H1 (cell line): ENCODE measurements at regions not wholly inside any gene's neighbourhood (a gene's known extent, or its start where the extent isn't known, plus 50 kb on each side); places are given as distances from the start of the nearest gene placed in this dataset.

ENCODE experiments used
- CTCF ChIA-PET: fragments of 300-600 bp; sonication (Branson Sonifier 250); formaldehyde crosslinking; loops from one replicate; lab custom pipeline; 2021; ENCODE audit not compliant: partially characterized antibody; lab: Charles Lee
- POLR2A ChIA-PET: fragments of 300-600 bp; sonication (Branson Sonifier 250); formaldehyde crosslinking; loops from one replicate; lab custom pipeline; 2021; ENCODE audit warnings: inconsistent platforms; ENCODE audit not compliant: partially characterized antibody; lab: Charles Lee
- DNase-seq, 2 experiments: peaks; one replicate each; pipeline versions ENCODE4 v3.0.0 to v3.0.0-alpha.2; 2010 to 2022; ENCODE audit warnings: low spot score in 2 of 2, low read depth in 1 of 2, mixed read lengths in 1 of 2
- FAIRE-seq: peaks from 2 replicates; lab custom pipeline; 2011; peaks lifted over from hg19 to GRCh38; lab: Jason Lieb, UNC
- H2AFZ ChIP-seq: 2 replicates; pipeline ENCODE4 v1.8.1; 2012; ENCODE audit warnings: low read length, inconsistent platforms
- H2AK5ac ChIP-seq: 2 replicates; pipeline ENCODE4 v1.6.1; 2013; ENCODE audit warnings: low read depth, low read length
- H2BK120ac ChIP-seq: replicated peaks from 2 replicates; pipeline ENCODE3; 2013; ENCODE audit warnings: low read depth, low read length, inconsistent platforms
- H2BK12ac ChIP-seq: 2 replicates; pipeline ENCODE4 v1.6.1; 2013; ENCODE audit warnings: low read depth, low read length
- H2BK15ac ChIP-seq: 2 replicates; pipeline ENCODE4 v1.6.1; 2013; ENCODE audit warnings: low read length
- H2BK20ac ChIP-seq: 2 replicates; pipeline ENCODE4 v1.6.1; 2013; ENCODE audit warnings: low read length
- H2BK5ac ChIP-seq: 2 replicates; pipeline ENCODE4 v1.6.1; 2013; ENCODE audit warnings: low read depth, low read length
- H3K14ac ChIP-seq: 2 replicates; pipeline ENCODE4 v1.6.1; 2013; ENCODE audit warnings: inconsistent platforms; ENCODE audit not compliant: insufficient read length
- H3K18ac ChIP-seq: 2 replicates; pipeline ENCODE4 v1.6.1; 2013; ENCODE audit warnings: low read length; ENCODE audit errors: extremely low read depth
- H3K23ac ChIP-seq: 2 replicates; pipeline ENCODE4 v1.6.1; 2013; ENCODE audit warnings: inconsistent platforms; ENCODE audit not compliant: insufficient read length
- H3K23me2 ChIP-seq: 2 replicates; pipeline ENCODE4 v1.6.1; 2013; ENCODE audit warnings: low read depth, low read length
- H3K27ac ChIP-seq: 2 replicates; pipeline ENCODE4 v1.6.1; 2011; ENCODE audit warnings: low read depth, low read length, inconsistent platforms
- H3K27me3 ChIP-seq, 4 experiments: replicated peaks in 1 of 4; 1 replicate in 1 of 4; 2 replicates in 3 of 4; pipeline versions ENCODE4 v1.6.1 to v1.8.1; 2011 to 2013; ENCODE audit warnings: low read length in 3 of 4, mild to moderate bottlenecking in 3 of 4, inconsistent platforms in 2 of 4, mixed read lengths in 2 of 4, moderate library complexity in 1 of 4; ENCODE audit not compliant: control insufficient read depth in 3 of 4, insufficient read depth in 3 of 4; ENCODE audit errors: extremely low read depth in 1 of 4
- H3K36me3 ChIP-seq, 4 experiments: 2 replicates each; pipeline versions ENCODE4 v1.6.1 to v1.8.1; 2011 to 2013; ENCODE audit warnings: mild to moderate bottlenecking in 4 of 4, low read length in 3 of 4, moderate library complexity in 2 of 4, control low read depth in 1 of 4, inconsistent platforms in 1 of 4; ENCODE audit not compliant: insufficient read depth in 4 of 4, control insufficient read depth in 2 of 4
- H3K4ac ChIP-seq: replicated peaks from 2 replicates; pipeline ENCODE3; 2013; ENCODE audit warnings: low read length, low read depth, mixed read lengths, inconsistent platforms; ENCODE audit not compliant: insufficient read length
- H3K4me1 ChIP-seq, 4 experiments: replicated peaks in 1 of 4; 1 replicate in 1 of 4; 2 replicates in 3 of 4; pipeline versions ENCODE4 v1.6.1 to v1.8.1; 2011 to 2013; ENCODE audit warnings: low read length in 3 of 4, inconsistent platforms in 2 of 4, mixed read lengths in 1 of 4; ENCODE audit not compliant: insufficient read depth in 4 of 4, control insufficient read depth in 3 of 4
- H3K4me2 ChIP-seq, 2 experiments: 2 replicates each; pipeline versions ENCODE4 v1.6.1 to v1.8.1; 2011 to 2013; ENCODE audit warnings: low read depth in 2 of 2, low read length in 2 of 2, control low read depth in 1 of 2, inconsistent platforms in 1 of 2, mild to moderate bottlenecking in 1 of 2; ENCODE audit not compliant: insufficient read depth in 1 of 2
- H3K4me3 ChIP-seq, 4 experiments: fragments of 200-600, 300-600 bp in 1 of 4; sonication (generic), shearing (Covaris generic), sonication (Bioruptor Twin) in 1 of 4; 2 replicates each; pipeline versions ENCODE4 v1.5.1 to v1.8.1; 2011 to 2016; ENCODE audit warnings: low read length in 4 of 4, low read depth in 3 of 4, control low read depth in 2 of 4, inconsistent platforms in 2 of 4, mild to moderate bottlenecking in 2 of 4, mixed read lengths in 1 of 4, moderate library complexity in 1 of 4; ENCODE audit not compliant: insufficient read depth in 2 of 4; ENCODE audit errors: extremely low read depth in 1 of 4
- H3K56ac ChIP-seq: replicated peaks from 2 replicates; pipeline ENCODE3; 2013; ENCODE audit warnings: low read depth, mild to moderate bottlenecking, mixed read lengths, low read length, inconsistent platforms; ENCODE audit not compliant: insufficient read length
- H3K79me1 ChIP-seq: 2 replicates; pipeline ENCODE4 v1.6.1; 2013; ENCODE audit warnings: low read depth, low read length, control low read depth
- H3K79me2 ChIP-seq, 2 experiments: 2 replicates each; pipeline versions ENCODE4 v1.6.1 to v1.8.1; 2012 to 2013; ENCODE audit warnings: low read length in 2 of 2, mild to moderate bottlenecking in 2 of 2, inconsistent platforms in 1 of 2; ENCODE audit not compliant: insufficient read depth in 2 of 2, control insufficient read depth in 1 of 2
- H3K9ac ChIP-seq, 4 experiments: replicated peaks in 1 of 4; 1 replicate in 1 of 4; 2 replicates in 3 of 4; pipeline versions ENCODE4 v1.6.1 to v1.8.1; 2011 to 2013; ENCODE audit warnings: low read depth in 3 of 4, low read length in 3 of 4, control low read depth in 2 of 4, mild to moderate bottlenecking in 2 of 4, moderate library complexity in 2 of 4, inconsistent platforms in 1 of 4; ENCODE audit errors: extremely low read depth in 1 of 4
- H3K9me3 ChIP-seq, 2 experiments: 2 replicates each; pipeline versions ENCODE4 v1.6.1 to v1.8.1; 2012 to 2013; ENCODE audit warnings: mild to moderate bottlenecking in 2 of 2, moderate library complexity in 2 of 2, control low read depth in 1 of 2, inconsistent platforms in 1 of 2, low read depth in 1 of 2, low read length in 1 of 2, mixed read lengths in 1 of 2; ENCODE audit not compliant: insufficient read depth in 2 of 2
- H4K20me1 ChIP-seq, 2 experiments: replicated peaks in 1 of 2; 2 replicates each; pipeline versions ENCODE3 to v1.8.1; 2011 to 2013; ENCODE audit warnings: inconsistent platforms in 2 of 2, low read length in 2 of 2, mild to moderate bottlenecking in 1 of 2; ENCODE audit not compliant: insufficient read depth in 2 of 2, control insufficient read depth in 1 of 2
- H4K5ac ChIP-seq: 2 replicates; pipeline ENCODE4 v1.6.1; 2013; ENCODE audit warnings: low read length, low read depth, mixed read lengths, inconsistent platforms; ENCODE audit not compliant: insufficient read length
- H4K8ac ChIP-seq: 2 replicates; pipeline ENCODE4 v1.8.0; 2013; ENCODE audit warnings: mild to moderate bottlenecking, moderate library complexity, low read length, inconsistent platforms; ENCODE audit not compliant: insufficient read depth; ENCODE audit errors: extremely low read depth
- H4K91ac ChIP-seq: replicated peaks from 2 replicates; pipeline ENCODE3; 2013; ENCODE audit warnings: low read length, mixed read lengths, inconsistent platforms; ENCODE audit not compliant: insufficient read length
- SP1 ChIP-seq: IDR thresholded peaks from 2 replicates; pipeline ENCODE4 v1.6.1; 2011; ENCODE audit warnings: low read depth, low read length
- SUZ12 ChIP-seq: fragments of 200-600 bp; sonication (generic); IDR thresholded peaks from 2 replicates; pipeline ENCODE4 v1.6.1; 2012; ENCODE audit warnings: mild to moderate bottlenecking, inconsistent platforms, low read length, moderate library complexity, mixed read lengths
- WGBS, 2 experiments: shearing (Covaris generic) in 1 of 2; methylation state at CpG; one replicate each; pipeline versions ENCODE4 v1.1.6 to v1.1.7; 2013 to 2015; ENCODE audit warnings: low lambda C conversion rate in 2 of 2, mixed read lengths in 2 of 2, inconsistent platforms in 1 of 2, low coverage in 1 of 2, missing lambda C conversion rate in 1 of 2; ENCODE audit not compliant: insufficient replicate concordance in 2 of 2, insufficient coverage in 1 of 2, insufficient read length in 1 of 2; ENCODE audit errors: extremely low coverage in 1 of 2, missing lambda C conversion rate in 1 of 2; 5-methylcytosine and 5-hydroxymethylcytosine counted together
- TF ChIP-seq, protein P1 (sequence below): IDR thresholded peaks from 2 replicates; pipeline ENCODE4 v1.6.1; 2012; ENCODE audit warnings: inconsistent platforms

DNA sequence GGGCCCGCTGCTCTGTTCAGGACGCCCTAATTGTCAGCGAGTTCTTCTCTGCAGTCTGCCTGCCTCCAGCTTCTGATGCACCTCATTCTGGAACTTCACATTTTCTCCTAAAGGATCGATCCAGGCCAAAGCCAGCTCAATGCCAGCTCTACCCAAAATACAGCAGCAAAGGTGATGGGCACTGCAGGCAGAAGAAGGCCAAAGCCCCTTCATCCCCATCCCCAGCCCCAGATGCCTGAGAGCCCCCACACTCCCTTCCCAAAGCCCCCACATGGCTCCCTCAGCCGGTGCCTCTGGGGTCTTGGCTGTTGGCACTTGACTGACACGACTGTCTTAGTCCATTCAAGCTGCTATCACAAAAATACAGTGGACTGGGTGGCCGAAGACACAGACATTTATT is 410.3 kb downstream of the BRD1 start:
- H3K4me1 ChIP-seq, result peaks cover 0 to 2% (median 0%) of the 10 kb centered on the region in 4 experiments; a peak in 2 of 7 replicates
- no peak overlapping the region for H3K4me3 ChIP-seq
- FAIRE-seq (no peak), DNase-seq (no peak)
- no peak overlapping the region for H3K18ac ChIP-seq
- no peak overlapping the region for H4K5ac ChIP-seq
- H2BK20ac ChIP-seq, result no peak overlapping the region
- H3K9me3 ChIP-seq, result no peaks in the 10 kb centered on the region
- no peak overlapping the region for H3K9ac ChIP-seq
- no peak overlapping the region for H3K27ac ChIP-seq
- no peak overlapping the region for H3K4me2 ChIP-seq
- CTCF ChIA-PET, result interaction anchor here (1.6 kb wide), 1 partner anchor 19 kb away, joined by 4 read pairs; no protein-coding TSS in a partner anchor
- H2AFZ ChIP-seq, result no peak overlapping the region
- POLR2A ChIA-PET, result no interaction called here
- no peak overlapping the region for H3K14ac ChIP-seq
- H2BK120ac ChIP-seq, result no peak overlapping the region
- no peaks in the 10 kb centered on the region for H3K36me3 ChIP-seq
- no peaks in the 10 kb centered on the region for H4K20me1 ChIP-seq
- H4K91ac ChIP-seq, result no peak overlapping the region
- no peaks in the 10 kb centered on the region for H3K27me3 ChIP-seq
- H3K79me1 ChIP-seq, result no peaks in the 10 kb centered on the region
- WGBS, 2 experiments, result 92% methylated on average over 7 of the region's 7 CpGs; no CpG with 5 or more reads in 1 of the 2 experiments
- no peak overlapping the region for H3K56ac ChIP-seq
- no peaks in the 10 kb centered on the region for H3K23me2 ChIP-seq
- no peak overlapping the region for H2BK15ac ChIP-seq
- H2BK12ac ChIP-seq, result no peak overlapping the region
- no peak overlapping the region for H2BK5ac ChIP-seq
- no peak overlapping the region for H2AK5ac ChIP-seq
- no peaks in the 10 kb centered on the region for H3K79me2 ChIP-seq
- no peak overlapping the region for H3K23ac ChIP-seq
- H3K4ac ChIP-seq, result no peak overlapping the region
- H4K8ac ChIP-seq, result no peak overlapping the region
- TF ChIP-seq SP1 (no peak), SUZ12 (no peak)
- TF ChIP-seq, protein P1, sequence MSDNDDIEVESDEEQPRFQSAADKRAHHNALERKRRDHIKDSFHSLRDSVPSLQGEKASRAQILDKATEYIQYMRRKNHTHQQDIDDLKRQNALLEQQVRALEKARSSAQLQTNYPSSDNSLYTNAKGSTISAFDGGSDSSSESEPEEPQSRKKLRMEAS, result no peak
